NCI-H2107 (cell line): ENCODE measurements at regions not wholly inside any gene's neighbourhood (a gene's known extent, or its start where the extent isn't known, plus 50 kb on each side); places are given as distances from the start of the nearest gene placed in this dataset.

Source experiments
- DNase-seq: peaks from one replicate; lab custom pipeline; 2025; lab: John Stamatoyannopoulos, UW

DNA sequence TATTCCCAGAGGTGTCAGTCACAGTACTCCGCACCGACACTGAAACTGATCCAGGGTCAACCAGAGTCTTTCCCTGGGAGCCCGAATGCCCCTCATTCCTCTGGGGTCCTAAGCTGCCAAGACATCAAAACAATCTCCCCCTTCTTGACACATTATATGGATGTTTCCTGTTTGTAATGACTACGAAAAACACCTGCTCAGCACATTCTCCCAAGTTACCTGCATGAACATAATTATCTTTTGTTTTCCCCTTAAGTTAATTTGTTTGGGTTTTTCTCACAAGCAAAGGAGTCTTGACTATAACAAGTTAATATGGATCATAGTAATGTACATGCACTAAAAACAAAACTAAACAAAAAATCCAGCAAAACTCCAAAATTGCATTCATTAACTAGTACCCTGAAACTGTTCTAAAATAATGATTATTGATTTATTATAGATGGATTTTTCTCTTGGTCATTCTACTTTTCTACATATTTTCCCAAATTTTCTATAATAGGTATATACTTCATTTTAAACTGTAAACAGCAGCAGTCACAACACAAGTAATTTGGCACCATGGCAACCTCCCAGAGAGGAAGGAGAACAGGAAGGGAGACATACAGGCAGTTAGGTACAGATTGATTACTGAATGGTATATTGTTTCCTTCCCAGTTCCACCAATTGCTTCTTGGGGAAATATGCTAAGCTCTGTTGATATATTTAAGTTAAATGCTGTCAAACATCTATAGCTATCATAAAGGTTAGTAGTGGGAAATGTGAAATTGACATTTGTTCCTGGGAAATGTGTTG, 631.5 kb downstream of the METTL15 start:
- DNase-seq: no peak

- no peak for DNase-seq
Measured at GRCh38 chr11:28738549-28738948, 630.4 kb downstream of the METTL15 start.

GRCh38 chr11:28736256-28736655, 628.1 kb downstream of the METTL15 start:
- no peak for DNase-seq

DNA sequence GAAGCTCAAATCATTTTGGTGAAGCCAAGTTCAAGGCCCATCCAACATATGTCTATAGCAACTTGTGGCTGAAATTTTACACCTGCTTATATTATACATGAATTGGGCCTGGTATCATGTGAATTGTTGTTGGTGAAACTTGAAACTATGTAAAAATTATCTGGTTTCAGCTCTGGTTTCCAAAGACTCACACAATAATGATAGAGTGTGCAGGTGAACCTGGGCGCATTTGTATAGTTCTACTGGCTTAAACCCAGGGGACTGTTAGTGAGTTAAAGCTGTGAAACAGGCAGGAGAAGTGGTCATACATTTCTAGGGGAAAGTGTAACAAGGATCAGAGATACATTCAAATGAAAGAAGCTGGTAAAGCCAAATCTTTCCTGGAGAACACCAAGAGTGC, 627.3 kb downstream of the METTL15 start:
- peak; percentile 71 for DNase-seq

DNA sequence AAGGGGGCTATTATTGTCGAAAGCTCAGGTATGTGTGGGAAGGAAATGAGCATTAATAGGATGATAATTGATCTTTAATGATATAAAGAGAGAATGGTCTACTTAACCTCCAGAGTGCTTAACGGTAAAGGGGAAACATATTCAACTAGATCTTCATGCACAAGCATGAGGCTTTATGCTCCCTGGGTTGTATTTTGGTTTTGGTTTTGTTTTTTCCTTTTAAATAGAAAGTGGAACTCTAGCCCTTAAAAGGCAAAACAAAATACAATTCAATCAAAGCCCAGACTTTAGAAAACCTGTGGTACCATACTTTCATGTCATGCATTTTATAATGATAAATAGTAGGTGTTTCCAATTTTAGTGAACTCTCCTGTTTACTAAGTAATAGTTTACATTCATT, 622.7 kb downstream of the METTL15 start:
- DNase-seq: no peak

GRCh38 chr11:28730336-28730735, 622.1 kb downstream of the METTL15 start:
- no peak for DNase-seq

GRCh38 chr11:28729339-28729738, 621.2 kb downstream of the METTL15 start:
- no peak for DNase-seq

DNA sequence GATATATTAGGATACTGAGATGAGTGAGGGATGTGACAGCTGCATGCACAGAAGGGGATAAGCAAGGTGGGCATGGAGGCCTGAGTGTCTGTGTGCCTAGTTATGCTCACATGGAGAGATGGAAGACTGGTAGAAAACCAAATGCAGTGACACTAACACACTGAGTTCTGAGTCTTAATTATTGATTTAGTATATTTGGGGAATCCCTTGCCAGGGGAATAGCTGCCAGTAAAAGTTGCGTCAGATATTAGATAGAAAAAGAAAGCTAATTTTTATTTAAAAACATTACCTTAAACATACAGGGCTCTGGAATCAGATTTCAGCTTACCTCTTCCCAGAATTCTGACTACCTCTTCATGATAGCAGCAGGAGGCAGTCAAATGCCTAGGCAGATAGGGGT, 620.5 kb downstream of the METTL15 start:
- DNase-seq: no peak

GRCh38 chr11:28727254-28727653, 619.1 kb downstream of the METTL15 start:
- DNase-seq: no peak

GRCh38 chr11:28726432-28726831, 618.2 kb downstream of the METTL15 start:
- no peak for DNase-seq

DNA sequence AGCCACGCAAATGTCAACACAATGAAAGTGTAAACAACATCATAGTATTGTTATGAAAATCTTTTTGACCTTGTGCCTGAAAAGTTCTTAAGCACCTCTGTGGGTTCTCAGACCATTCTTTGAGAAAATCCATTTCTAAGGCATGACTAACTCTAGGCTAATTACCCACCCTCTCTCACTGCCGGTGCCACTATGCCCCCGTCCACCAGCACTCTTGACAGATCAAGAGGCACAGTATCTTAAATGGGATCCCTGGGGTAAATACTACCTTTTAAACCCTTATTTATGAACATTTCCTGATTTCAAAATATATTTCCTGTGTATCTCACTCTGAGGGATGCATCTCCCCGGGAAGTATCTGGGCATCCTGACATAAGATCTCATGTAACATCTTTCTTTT, 607.5 kb downstream of the METTL15 start:
- no peak for DNase-seq

DNA sequence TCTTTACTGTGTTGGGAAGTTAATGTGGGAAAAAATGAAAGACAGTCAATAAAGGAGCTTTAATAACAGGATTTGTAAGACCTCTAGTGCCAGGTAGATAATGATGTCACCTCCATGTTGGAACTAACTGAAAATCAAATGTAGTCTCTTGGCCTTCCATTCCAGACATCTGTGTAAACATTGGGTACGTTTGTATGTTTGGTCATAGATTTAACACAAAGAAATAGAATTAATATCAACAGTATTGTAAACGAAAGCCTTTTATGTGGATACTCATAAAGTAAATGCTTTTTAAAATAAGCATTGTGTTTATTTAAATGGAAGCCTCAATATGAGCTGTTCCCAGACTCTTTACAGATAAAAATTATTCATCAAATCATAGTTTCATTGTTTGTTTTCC, 605.7 kb downstream of the METTL15 start:
- no peak for DNase-seq

DNA sequence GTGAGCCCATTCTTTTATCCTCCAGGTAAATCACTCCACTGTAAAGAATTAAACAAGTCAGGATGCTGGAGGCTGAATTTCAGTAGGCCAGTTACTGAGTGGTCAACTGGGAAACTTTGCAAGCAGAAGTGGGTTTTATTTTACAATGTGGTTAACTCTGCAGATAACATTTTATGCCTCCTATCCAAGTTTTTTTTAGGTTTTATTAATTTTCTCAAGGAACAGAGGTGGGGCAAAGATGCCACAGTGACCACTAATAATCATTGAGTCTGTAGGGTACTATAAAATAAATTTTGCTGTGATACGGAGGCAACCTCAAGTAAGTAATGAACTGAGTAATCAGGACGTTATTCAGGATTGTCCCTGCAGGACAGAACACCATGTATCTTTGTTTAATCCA, 599.9 kb downstream of the METTL15 start:
- DNase-seq: no peak

DNA sequence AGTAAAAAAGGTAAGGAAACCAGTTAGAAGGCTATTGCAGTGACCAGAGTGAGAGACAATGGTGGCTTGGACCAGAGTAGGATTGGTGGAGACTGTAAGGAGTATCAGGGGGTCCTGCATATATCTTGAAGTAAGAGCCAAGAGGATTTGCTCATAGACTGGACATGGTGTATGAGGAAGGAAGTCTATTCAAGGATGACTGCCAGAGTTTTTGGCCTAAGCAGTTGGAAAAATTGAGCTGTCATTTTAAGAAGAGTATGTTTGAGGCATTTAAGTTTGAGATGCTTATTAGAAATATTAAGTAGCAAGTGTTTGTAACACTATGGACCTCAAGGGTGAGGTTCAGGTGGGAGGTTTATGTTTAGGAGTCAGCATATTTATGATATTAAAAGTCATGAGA, 596.6 kb downstream of the METTL15 start:
- no peak for DNase-seq

- DNase-seq: no peak
Measured at GRCh38 chr11:28703371-28703770, 595.2 kb downstream of the METTL15 start.

DNA sequence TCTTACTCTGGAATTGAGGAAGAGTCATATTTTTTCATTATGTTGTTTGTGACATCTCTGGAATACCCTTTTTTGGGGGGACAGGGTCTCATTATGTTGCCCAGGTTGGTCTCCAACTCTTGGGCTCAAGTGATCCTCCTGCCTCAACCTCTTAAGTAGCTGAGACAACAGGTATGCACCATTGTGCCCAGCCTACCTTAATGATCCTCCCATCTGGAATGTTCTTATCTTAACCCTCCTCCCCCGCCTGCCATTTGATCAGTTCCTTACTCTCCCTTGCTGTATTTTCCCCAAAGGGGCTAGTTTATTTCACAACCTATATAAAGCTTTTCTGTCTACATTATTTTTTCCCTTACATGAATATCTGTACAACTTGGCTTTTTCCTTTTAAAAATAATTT, 594.7 kb downstream of the METTL15 start:
- DNase-seq: no peak

DNA sequence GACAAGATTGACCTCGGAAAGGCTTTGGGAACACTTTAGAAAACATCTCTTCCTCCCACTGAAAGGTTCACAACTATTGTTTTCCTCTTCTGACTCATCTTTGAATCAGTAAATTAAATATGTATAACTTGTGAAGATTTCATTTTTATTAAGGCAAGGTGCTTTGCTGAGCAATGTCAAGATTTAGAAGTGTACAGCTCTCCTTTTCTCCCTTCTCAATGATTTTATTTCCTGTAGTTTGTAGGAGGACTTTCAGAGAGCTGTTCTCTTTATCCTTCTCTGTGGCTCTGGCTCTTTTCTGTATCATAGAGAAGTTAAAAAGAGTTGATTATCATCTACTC, 594.2 kb downstream of the METTL15 start:
- DNase-seq: no peak

DNA sequence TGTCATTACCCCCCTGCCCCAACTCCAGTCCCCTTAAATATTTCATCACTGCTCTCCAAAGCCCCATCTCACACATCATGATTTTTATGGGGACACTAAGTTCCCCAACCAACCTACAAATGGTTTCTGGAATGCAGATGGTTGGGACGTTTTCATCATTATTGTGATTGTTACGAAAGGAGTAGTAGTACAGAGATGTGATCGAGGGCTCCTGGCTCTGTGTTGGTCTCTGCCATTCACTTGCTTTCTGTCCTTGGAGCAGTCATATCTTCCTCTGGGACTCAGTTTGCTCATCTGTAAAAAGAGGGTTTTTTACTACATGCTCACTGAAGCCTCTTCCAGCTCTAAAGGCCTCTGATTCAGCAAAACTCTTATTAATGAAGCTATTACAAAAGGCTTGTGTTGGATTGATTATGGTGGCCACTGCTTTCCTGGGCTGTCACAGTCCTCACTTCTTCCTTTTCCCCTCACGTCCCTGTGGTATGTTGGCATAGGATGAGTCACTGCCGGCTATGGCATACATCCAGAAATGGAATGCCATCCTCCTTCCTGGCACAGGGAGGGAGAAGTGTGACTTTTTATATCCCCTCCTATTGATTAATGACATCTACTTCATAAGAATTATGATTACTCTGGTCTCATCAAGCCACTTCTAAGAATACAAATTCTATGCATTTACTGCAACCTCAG, 593.7 kb downstream of the METTL15 start:
- DNase-seq: no peak

DNA sequence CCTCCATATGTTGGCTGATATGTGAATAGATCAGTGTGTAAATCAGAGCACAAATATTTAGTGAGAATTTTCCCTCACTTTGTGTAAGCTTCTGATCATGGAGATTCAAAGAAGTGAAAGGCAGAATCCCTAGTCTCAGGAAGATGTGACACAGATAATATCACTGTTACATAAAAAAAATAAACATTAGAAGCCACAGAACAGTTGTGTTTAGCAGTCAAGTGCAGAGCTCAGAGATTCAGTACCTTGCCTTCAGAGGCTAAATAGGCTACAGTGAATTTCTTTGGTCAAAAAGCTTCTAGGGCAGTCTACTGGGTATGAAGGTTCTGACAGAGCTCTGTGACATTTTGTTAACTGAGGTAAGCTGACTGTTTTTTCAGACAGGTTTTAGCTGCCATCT, 591.5 kb downstream of the METTL15 start:
- no peak for DNase-seq

GRCh38 chr11:28697920-28698827, 590.0 kb downstream of the METTL15 start:
- no peak for DNase-seq

DNA sequence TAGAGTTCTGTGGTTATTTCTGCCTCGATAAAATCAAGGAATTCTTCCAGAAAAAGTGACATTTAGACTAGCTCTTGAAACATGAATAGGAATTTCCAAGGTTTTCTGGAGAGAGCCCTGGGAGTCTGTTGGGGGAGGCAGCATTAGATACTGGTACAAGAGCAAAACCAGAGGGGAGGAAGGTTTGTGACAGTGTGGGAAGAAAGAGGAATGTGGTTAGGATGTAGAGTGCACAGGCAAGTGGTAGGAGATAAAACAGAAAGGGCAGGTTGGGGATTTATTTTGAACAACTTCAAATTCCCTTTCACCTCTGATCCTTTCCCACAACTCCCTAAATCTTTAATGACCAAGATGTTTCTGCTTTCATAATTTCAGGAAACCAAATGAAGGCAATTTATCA, 588.4 kb downstream of the METTL15 start:
- DNase-seq: no peak

GRCh38 chr11:28690746-28691145, 582.6 kb downstream of the METTL15 start:
- no peak for DNase-seq
